HepG2 (cell line): ENCODE measurements at regions not wholly inside any gene's neighbourhood (a gene's known extent, or its start where the extent isn't known, plus 50 kb on each side); places are given as distances from the start of the nearest gene placed in this dataset.

Experiments
- ATAC-seq: fragments of 200-7000 bp; cut with Tn5 transposase; 3 replicates; pipeline ENCODE4 v1.9.1; 2020; ENCODE audit warnings: mild to moderate bottlenecking, moderate library complexity
- BruUV-seq: library from RNA; stranded (reverse); fragments of 400-500 nt; replicated peaks from 2 replicates; lab custom pipeline; 2021; lab: Mats Ljungman, UMichigan
- CTCF ChIA-PET: fragments of 300-600 bp; formaldehyde crosslinking; extraction: SDS; loops from one replicate; lab custom pipeline; 2021; ENCODE audit warnings: low total read pairs, inconsistent platforms, low intra/inter-chr PET ratio; lab: Yijun Ruan, JAX
- POLR2A ChIA-PET: fragments of 350-600 bp; sonication (Branson Sonifier 250); formaldehyde crosslinking; loops from one replicate; lab custom pipeline; 2020; ENCODE audit warnings: antibody characterized with exemption, inconsistent platforms; lab: Yijun Ruan, JAX
- DNase-seq: peaks from one replicate; pipeline ENCODE4 v3.0.0-alpha.2; 2015; ENCODE audit warnings: low spot score
- FAIRE-seq: peaks from 3 replicates; lab custom pipeline; 2011; peaks lifted over from hg19 to GRCh38; lab: Jason Lieb, UNC
- H2AFZ ChIP-seq: one replicate; pipeline ENCODE4 v1.6.1; 2011; ENCODE audit warnings: low read length, inconsistent platforms
- H3K27ac ChIP-seq: fragments of 300-600 bp; 3 replicates; pipeline ENCODE4 v1.8.0; 2011; ENCODE audit warnings: mixed run types, mild to moderate bottlenecking, mixed read lengths, low read length, inconsistent platforms; ENCODE audit not compliant: insufficient read depth; ENCODE audit errors: extremely low read length
- H3K27me3 ChIP-seq, 2 experiments: fragments of 200-600 bp in 1 of 2; 2 replicates in 1 of 2; 3 replicates in 1 of 2; pipeline versions ENCODE4 v1.6.0 to v1.8.0; 2011; ENCODE audit warnings: low read length in 2 of 2, mild to moderate bottlenecking in 2 of 2, moderate library complexity in 2 of 2, inconsistent platforms in 1 of 2; ENCODE audit not compliant: insufficient read depth in 2 of 2, control insufficient read depth in 1 of 2
- H3K36me3 ChIP-seq, 2 experiments: fragments of 200-600 bp in 1 of 2; replicated peaks in 1 of 2; 2 replicates in 1 of 2; 3 replicates in 1 of 2; pipeline versions ENCODE4 v1.5.1 to v1.8.0; 2011; ENCODE audit warnings: low read length in 2 of 2, inconsistent platforms in 1 of 2; ENCODE audit not compliant: insufficient read depth in 2 of 2, control insufficient read depth in 1 of 2
- H3K4me1 ChIP-seq: 2 replicates; pipeline ENCODE4 v1.5.1; 2012; ENCODE audit warnings: low read length, inconsistent platforms; ENCODE audit not compliant: insufficient read depth
- H3K4me2 ChIP-seq: 2 replicates; pipeline ENCODE4 v1.6.0; 2011; ENCODE audit warnings: low read depth, low read length, inconsistent platforms
- H3K4me3 ChIP-seq, 3 experiments: fragments of 200-600 bp in 1 of 3; sonication (generic), shearing (Covaris generic) in 1 of 3; replicated peaks in 1 of 3; 2 replicates each; pipeline ENCODE4 v1.5.1; 2011 to 2016; ENCODE audit warnings: low read length in 3 of 3, inconsistent platforms in 2 of 3, low read depth in 2 of 3, mild to moderate bottlenecking in 2 of 3, control low read depth in 1 of 3, mixed read lengths in 1 of 3; ENCODE audit not compliant: insufficient read depth in 1 of 3
- H3K79me2 ChIP-seq: one replicate; pipeline ENCODE4 v1.6.1; 2011; ENCODE audit warnings: low read length, inconsistent platforms; ENCODE audit not compliant: insufficient read depth
- H3K9ac ChIP-seq: 2 replicates; pipeline ENCODE4 v1.6.0; 2011; ENCODE audit warnings: mild to moderate bottlenecking, low read depth, low read length, inconsistent platforms; ENCODE audit not compliant: insufficient read depth
- H3K9me3 ChIP-seq: 2 replicates; pipeline ENCODE4 v1.5.1; 2012; ENCODE audit warnings: mild to moderate bottlenecking, low read length
- H4K20me1 ChIP-seq: 2 replicates; pipeline ENCODE4 v1.6.0; 2011; ENCODE audit warnings: inconsistent platforms, mild to moderate bottlenecking, low read length, moderate library complexity; ENCODE audit not compliant: insufficient read depth
- FOXK1 ChIP-seq: sonication (generic); formaldehyde crosslinking; IDR thresholded peaks from 2 replicates; pipeline ENCODE4 v1.4.0; 2020; ENCODE audit warnings: low read depth, missing genetic modification reagents, borderline replicate concordance
- KMT2A ChIP-seq: sonication (generic); formaldehyde crosslinking; IDR thresholded peaks from 2 replicates; pipeline ENCODE4 v1.4.0; 2020; ENCODE audit warnings: missing genetic modification reagents
- MEF2D ChIP-seq: sonication (generic); formaldehyde crosslinking; IDR thresholded peaks from 2 replicates; pipeline ENCODE4 v1.5.1; 2020; ENCODE audit warnings: mild to moderate bottlenecking, missing genetic modification reagents
- NFIB ChIP-seq: sonication (generic); formaldehyde crosslinking; IDR thresholded peaks from 2 replicates; pipeline ENCODE4 v1.9.0; 2021; ENCODE audit warnings: missing genetic modification reagents, mild to moderate bottlenecking, borderline replicate concordance
- NR1H2 ChIP-seq: sonication (generic); formaldehyde crosslinking; IDR thresholded peaks from 2 replicates; pipeline ENCODE4 v1.8.1; 2022; ENCODE audit warnings: low read depth, missing genetic modification reagents, borderline replicate concordance
- PITX1 ChIP-seq: sonication (generic); formaldehyde crosslinking; IDR thresholded peaks from 2 replicates; pipeline ENCODE4 v1.5.1; 2020; ENCODE audit warnings: mild to moderate bottlenecking, missing genetic modification reagents
- SIN3A ChIP-seq: IDR thresholded peaks from 2 replicates; pipeline ENCODE4 v1.6.1; 2011; ENCODE audit warnings: low read depth, mild to moderate bottlenecking, control low read depth, low read length, borderline replicate concordance
- THYN1 ChIP-seq: sonication (generic); formaldehyde crosslinking; IDR thresholded peaks from 2 replicates; pipeline ENCODE4 v1.8.1; 2023; ENCODE audit warnings: low read depth, mild to moderate bottlenecking, moderate library complexity, missing genetic modification reagents, borderline replicate concordance
- TMF1 ChIP-seq: sonication (generic); formaldehyde crosslinking; IDR thresholded peaks from 2 replicates; pipeline ENCODE4 v1.8.1; 2022; ENCODE audit warnings: low read depth, missing genetic modification reagents
- ZBTB10 ChIP-seq: sonication (generic); formaldehyde crosslinking; IDR thresholded peaks from 2 replicates; pipeline ENCODE4 v1.4.0; 2020; ENCODE audit warnings: missing genetic modification reagents, borderline replicate concordance
- ZFX ChIP-seq: sonication (generic); formaldehyde crosslinking; IDR thresholded peaks from 2 replicates; pipeline ENCODE4 v1.4.0; 2020; ENCODE audit warnings: mild to moderate bottlenecking, low read depth, missing genetic modification reagents, moderate library complexity
- ZNF232 ChIP-seq: sonication (generic); formaldehyde crosslinking; IDR thresholded peaks from 2 replicates; pipeline ENCODE4 v1.4.0; 2020; ENCODE audit warnings: missing genetic modification reagents, borderline replicate concordance
- ZNF235 ChIP-seq: sonication (generic); formaldehyde crosslinking; IDR thresholded peaks from 2 replicates; pipeline ENCODE4 v1.8.1; 2023; ENCODE audit warnings: mild to moderate bottlenecking, missing genetic modification reagents, borderline replicate concordance
- ZNF333 ChIP-seq: sonication (generic); formaldehyde crosslinking; IDR thresholded peaks from 2 replicates; pipeline ENCODE4 v1.4.0; 2020; ENCODE audit warnings: mild to moderate bottlenecking, missing genetic modification reagents, borderline replicate concordance
- ZNF530 ChIP-seq: sonication (generic); formaldehyde crosslinking; IDR thresholded peaks from 2 replicates; pipeline ENCODE4 v1.5.0; 2020; ENCODE audit warnings: low read depth, mild to moderate bottlenecking, missing genetic modification reagents
- ZNF543 ChIP-seq: sonication (generic); formaldehyde crosslinking; IDR thresholded peaks from 2 replicates; pipeline ENCODE4 v1.4.0; 2020; ENCODE audit warnings: mild to moderate bottlenecking, missing genetic modification reagents
- WGBS: methylation state at CpG from one replicate; pipeline ENCODE4 v1.1.6; 2017; ENCODE audit warnings: low lambda C conversion rate; 5-methylcytosine and 5-hydroxymethylcytosine counted together
- in situ Hi-C: cut with HindIII; loops from 2 replicates; pipeline ENCODE4 v1.10.0; 2017; ENCODE audit warnings: low pct_unique_long_range_greater_than_20kb; ENCODE audit not compliant: extremely low pct_ligation_motif_present
- intact Hi-C: fragments of 100-400 bp; cut with micrococcal nuclease; formaldehyde crosslinking; loops from one replicate; pipeline ENCODE4 v1.10.0; 2022; ENCODE audit not compliant: unreplicated experiment
- TF ChIP-seq, protein P1 (sequence below): sonication (generic); formaldehyde crosslinking; IDR thresholded peaks from 2 replicates; pipeline ENCODE4; 2020; ENCODE audit warnings: missing genetic modification reagents, mild to moderate bottlenecking, borderline replicate concordance

GRCh38 chr12:132427174-132427768 is 62.7 kb upstream of the FBRSL1 start:
- no peak for DNase-seq
- ATAC-seq = no peak
- no peak overlapping the region for H2AFZ ChIP-seq
- TF ChIP-seq MEF2D (CRISPR knock-in tag) (no peak), ZNF530 (CRISPR knock-in tag) (no peak), ZBTB10 (CRISPR knock-in tag) (no peak), TMF1 (CRISPR knock-in tag) (no peak), PITX1 (CRISPR knock-in tag) (no peak), THYN1 (no peak), SIN3A (no peak), NR1H2 (CRISPR knock-in tag) (no peak), ZNF333 (CRISPR knock-in tag) (no peak), NFIB (no peak), ZNF543 (CRISPR knock-in tag) (no peak), FOXK1 (CRISPR knock-in tag) (no peak), ZNF232 (no peak), ZNF235 (no peak), ZFX (CRISPR knock-in tag) (no peak), KMT2A (CRISPR knock-in tag) (no peak)
- TF ChIP-seq, protein P1, sequence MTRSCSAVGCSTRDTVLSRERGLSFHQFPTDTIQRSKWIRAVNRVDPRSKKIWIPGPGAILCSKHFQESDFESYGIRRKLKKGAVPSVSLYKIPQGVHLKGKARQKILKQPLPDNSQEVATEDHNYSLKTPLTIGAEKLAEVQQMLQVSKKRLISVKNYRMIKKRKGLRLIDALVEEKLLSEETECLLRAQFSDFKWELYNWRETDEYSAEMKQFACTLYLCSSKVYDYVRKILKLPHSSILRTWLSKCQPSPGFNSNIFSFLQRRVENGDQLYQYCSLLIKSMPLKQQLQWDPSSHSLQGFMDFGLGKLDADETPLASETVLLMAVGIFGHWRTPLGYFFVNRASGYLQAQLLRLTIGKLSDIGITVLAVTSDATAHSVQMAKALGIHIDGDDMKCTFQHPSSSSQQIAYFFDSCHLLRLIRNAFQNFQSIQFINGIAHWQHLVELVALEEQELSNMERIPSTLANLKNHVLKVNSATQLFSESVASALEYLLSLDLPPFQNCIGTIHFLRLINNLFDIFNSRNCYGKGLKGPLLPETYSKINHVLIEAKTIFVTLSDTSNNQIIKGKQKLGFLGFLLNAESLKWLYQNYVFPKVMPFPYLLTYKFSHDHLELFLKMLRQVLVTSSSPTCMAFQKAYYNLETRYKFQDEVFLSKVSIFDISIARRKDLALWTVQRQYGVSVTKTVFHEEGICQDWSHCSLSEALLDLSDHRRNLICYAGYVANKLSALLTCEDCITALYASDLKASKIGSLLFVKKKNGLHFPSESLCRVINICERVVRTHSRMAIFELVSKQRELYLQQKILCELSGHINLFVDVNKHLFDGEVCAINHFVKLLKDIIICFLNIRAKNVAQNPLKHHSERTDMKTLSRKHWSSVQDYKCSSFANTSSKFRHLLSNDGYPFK = no peak
- intact Hi-C loops (loop anchor here (10.0 kb wide), 1 partner anchor 48 kb away; no protein-coding TSS in a partner anchor), in situ Hi-C loops (no loop called here)
- H4K20me1 ChIP-seq = no peaks in the 10 kb centered on the region
- 66% methylated on average over 20 of the region's 20 CpGs for WGBS
- H3K27ac ChIP-seq = no peak overlapping the region
- no peak for FAIRE-seq
- H3K4me2 ChIP-seq = no peak overlapping the region
- peaks cover 2 to 24% of the 10 kb centered on the region in 2 experiments; a peak in 4 of 5 replicates for H3K27me3 ChIP-seq
- POLR2A ChIA-PET = no interaction called here
- no TSS peak for BruUV-seq
- peaks cover 71% of the 10 kb centered on the region for H3K4me1 ChIP-seq
- H3K4me3 ChIP-seq = no peak overlapping the region
- H3K36me3 ChIP-seq = no peaks in the 10 kb centered on the region
- no peaks in the 10 kb centered on the region for H3K79me2 ChIP-seq
- H3K9ac ChIP-seq = no peak overlapping the region
- H3K9me3 ChIP-seq = peaks cover 3% of the 10 kb centered on the region; the same call in 1 of the 2 replicates
- CTCF ChIA-PET = no interaction called here
